GM23248 (cell line): ENCODE measurements at regions not wholly inside any gene's neighbourhood (a gene's known extent, or its start where the extent isn't known, plus 50 kb on each side); places are given as distances from the start of the nearest gene placed in this dataset.

Source experiments
- EZH2 ChIP-seq: fragments of 200-600 bp; sonication (generic); IDR thresholded peaks from 2 replicates; pipeline ENCODE4 v1.6.1; 2018; ENCODE audit warnings: antibody characterized with exemption, mild to moderate bottlenecking; ENCODE audit not compliant: insufficient read depth, poor library complexity, severe bottlenecking
- EZH2phosphoT487 ChIP-seq: fragments of 200-600 bp; sonication (generic); IDR thresholded peaks from 2 replicates; pipeline ENCODE4 v1.6.1; 2018; ENCODE audit warnings: antibody characterized with exemption, moderate library complexity, mild to moderate bottlenecking, low read depth; ENCODE audit not compliant: insufficient read depth

GRCh38 chr3:178306432-178307115 lies 229.7 kb upstream of the KCNMB2 start:
- TF ChIP-seq EZH2 (no peak), EZH2phosphoT487 (no peak)
